Naive thymus-derived CD4-positive, alpha-beta T cell (primary cell): ENCODE measurements at regions not wholly inside any gene's neighbourhood (a gene's known extent, or its start where the extent isn't known, plus 50 kb on each side); places are given as distances from the start of the nearest gene placed in this dataset.

Experiments
- ATAC-seq: fragments of 150-1000 bp; cut with Tn5 transposase; 2 replicates; pipeline ENCODE4 v1.10.0; 2021; ENCODE audit warnings: mild to moderate bottlenecking, moderate library complexity
- CTCF ChIA-PET: fragments of 350-600 bp; sonication (Branson Sonifier 250); formaldehyde crosslinking; loops from one replicate; lab custom pipeline; 2021; ENCODE audit warnings: antibody characterized with exemption; lab: Charles Lee
- POLR2A ChIA-PET: fragments of 350-600 bp; sonication (Branson Sonifier 250); formaldehyde crosslinking; loops from one replicate; lab custom pipeline; 2021; ENCODE audit warnings: antibody characterized with exemption, inconsistent platforms; lab: Charles Lee
- DNase-seq, 9 donors: peaks; one replicate each; pipeline versions ENCODE4 v3.0.0 to v3.0.0-alpha.2; 2020 to 2022; ENCODE audit warnings: mixed read lengths in 1 of 9
- H3K27ac ChIP-seq: one replicate; pipeline ENCODE4 v1.7.0; 2013; ENCODE audit warnings: mild to moderate bottlenecking, low read depth, low read length, moderate library complexity
- H3K27me3 ChIP-seq, 2 donors: one replicate each; pipeline ENCODE4 v1.7.0; 2013; ENCODE audit warnings: low read length in 2 of 2, mild to moderate bottlenecking in 2 of 2, moderate library complexity in 2 of 2; ENCODE audit not compliant: control insufficient read depth in 2 of 2, insufficient read depth in 2 of 2
- H3K36me3 ChIP-seq, 3 experiments: 1 replicate in 2 of 3; 2 replicates in 1 of 3; pipeline ENCODE4 v1.7.0; 2013; ENCODE audit warnings: low read length in 3 of 3, mild to moderate bottlenecking in 3 of 3, moderate library complexity in 1 of 3; ENCODE audit not compliant: insufficient read depth in 3 of 3, control insufficient read depth in 2 of 3
- H3K4me1 ChIP-seq, 2 donors: one replicate each; pipeline ENCODE4 v1.7.0; 2013; ENCODE audit warnings: low read length in 2 of 2, mild to moderate bottlenecking in 2 of 2, moderate library complexity in 1 of 2; ENCODE audit not compliant: control insufficient read depth in 2 of 2, insufficient read depth in 2 of 2
- H3K4me3 ChIP-seq: 2 replicates; pipeline ENCODE4 v1.7.0; 2013; ENCODE audit warnings: mild to moderate bottlenecking, low read length
- H3K9me3 ChIP-seq, 3 experiments: 1 replicate in 2 of 3; 2 replicates in 1 of 3; pipeline ENCODE4 v1.7.0; 2013; ENCODE audit warnings: low read length in 3 of 3; ENCODE audit not compliant: control insufficient read depth in 2 of 3
- H3K27ac Mint-ChIP-seq, 9 donors: one replicate each; pipeline ENCODE4 v1.8.0; 2020 to 2022; ENCODE audit warnings: mixed read lengths in 9 of 9, mild to moderate bottlenecking in 8 of 9, moderate library complexity in 5 of 9, inconsistent platforms in 2 of 9
- H3K27me3 Mint-ChIP-seq, 5 donors: one replicate each; pipeline ENCODE4 v1.8.0; 2021 to 2022; ENCODE audit warnings: mixed read lengths in 5 of 5, mild to moderate bottlenecking in 1 of 5
- H3K36me3 Mint-ChIP-seq, 5 donors: one replicate each; pipeline ENCODE4 v1.8.0; 2020 to 2022; ENCODE audit warnings: mixed read lengths in 5 of 5, mild to moderate bottlenecking in 3 of 5, inconsistent platforms in 1 of 5
- H3K4me1 Mint-ChIP-seq, 7 donors: one replicate each; pipeline ENCODE4 v1.8.0; 2020 to 2022; ENCODE audit warnings: mixed read lengths in 7 of 7, mild to moderate bottlenecking in 3 of 7, inconsistent platforms in 1 of 7
- H3K4me3 Mint-ChIP-seq, 10 donors: one replicate each; pipeline ENCODE4 v1.8.0; 2020 to 2022; ENCODE audit warnings: mild to moderate bottlenecking in 10 of 10, mixed read lengths in 10 of 10, moderate library complexity in 6 of 10, inconsistent platforms in 2 of 10
- H3K9me3 Mint-ChIP-seq, 11 donors: one replicate each; pipeline ENCODE4 v1.8.0; 2020 to 2022; ENCODE audit warnings: mixed read lengths in 11 of 11, mild to moderate bottlenecking in 4 of 11, inconsistent platforms in 1 of 11, moderate library complexity in 1 of 11
- intact Hi-C, 2 donors: fragments of 100-400 bp; cut with micrococcal nuclease; formaldehyde crosslinking; loops; one replicate each; pipeline ENCODE4 v1.15.1; 2023

DNA sequence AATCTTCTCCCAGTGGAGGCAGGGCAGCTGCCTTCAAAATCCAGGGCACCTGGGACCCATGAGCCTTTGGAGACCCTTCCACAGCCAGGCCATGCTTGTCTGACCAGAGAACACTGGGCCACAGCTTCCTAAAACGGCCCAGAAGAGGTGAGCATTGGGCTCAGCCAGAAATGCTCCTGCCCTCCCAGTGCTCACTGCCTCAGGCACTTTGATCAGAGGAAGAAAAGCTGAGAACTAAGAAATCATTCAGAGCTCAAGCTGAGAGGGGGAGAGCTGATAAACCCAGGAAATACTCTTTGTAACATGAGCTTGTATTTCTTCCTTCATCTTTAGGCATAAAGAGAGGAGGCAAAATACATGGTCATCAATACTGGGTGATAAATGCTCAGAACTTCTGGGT lies 365.5 kb upstream of the KLHL29 start:
- Histone ChIP-seq H3K27me3 (no peaks in the 10 kb centered on the region), H3K9me3 (no peaks in the 10 kb centered on the region), H3K27ac (no peak overlapping the region), H3K4me3 (no peak overlapping the region), H3K4me1 (no peaks in the 10 kb centered on the region), H3K36me3 (no peaks in the 10 kb centered on the region)
- CTCF ChIA-PET, result no interaction called here
- POLR2A ChIA-PET, result no interaction called here
- no peaks in the 10 kb centered on the region for H3K4me1 Mint-ChIP-seq
- H3K9me3 Mint-ChIP-seq, result peaks cover 0 to 4% (median 0%) of the 10 kb centered on the region in 11 donors
- intact Hi-C loops, result no loop called here
- H3K36me3 Mint-ChIP-seq, result no peaks in the 10 kb centered on the region
- ATAC-seq, result no peak
- H3K27ac Mint-ChIP-seq, result no peak overlapping the region
- H3K4me3 Mint-ChIP-seq, result no peak overlapping the region
- no peak for DNase-seq
- peaks cover 0 to 32% (median 0%) of the 10 kb centered on the region in 5 donors for H3K27me3 Mint-ChIP-seq

DNA sequence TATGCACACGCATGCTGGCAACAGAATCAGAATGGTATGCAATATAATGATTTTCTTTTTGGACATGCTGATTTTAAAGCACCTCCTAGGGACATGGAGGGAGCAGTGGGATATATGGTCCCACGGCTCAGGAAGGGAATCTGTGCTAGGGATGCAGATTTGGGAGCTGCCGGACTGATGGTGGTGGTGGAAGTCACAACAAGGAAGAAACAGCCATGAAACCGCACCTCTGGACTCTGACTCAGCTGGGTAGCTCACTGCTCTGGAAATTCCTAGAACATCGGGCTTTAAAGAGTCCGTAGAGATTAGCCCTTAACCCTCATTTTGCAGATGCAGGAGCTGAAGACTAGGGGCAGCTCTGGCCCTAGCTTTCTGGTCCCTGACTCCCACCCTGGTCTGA lies 364.3 kb upstream of the KLHL29 start:
- H3K36me3 ChIP-seq, result no peaks in the 10 kb centered on the region
- intact Hi-C loops, result no loop called here
- DNase-seq, result no peak

DNA sequence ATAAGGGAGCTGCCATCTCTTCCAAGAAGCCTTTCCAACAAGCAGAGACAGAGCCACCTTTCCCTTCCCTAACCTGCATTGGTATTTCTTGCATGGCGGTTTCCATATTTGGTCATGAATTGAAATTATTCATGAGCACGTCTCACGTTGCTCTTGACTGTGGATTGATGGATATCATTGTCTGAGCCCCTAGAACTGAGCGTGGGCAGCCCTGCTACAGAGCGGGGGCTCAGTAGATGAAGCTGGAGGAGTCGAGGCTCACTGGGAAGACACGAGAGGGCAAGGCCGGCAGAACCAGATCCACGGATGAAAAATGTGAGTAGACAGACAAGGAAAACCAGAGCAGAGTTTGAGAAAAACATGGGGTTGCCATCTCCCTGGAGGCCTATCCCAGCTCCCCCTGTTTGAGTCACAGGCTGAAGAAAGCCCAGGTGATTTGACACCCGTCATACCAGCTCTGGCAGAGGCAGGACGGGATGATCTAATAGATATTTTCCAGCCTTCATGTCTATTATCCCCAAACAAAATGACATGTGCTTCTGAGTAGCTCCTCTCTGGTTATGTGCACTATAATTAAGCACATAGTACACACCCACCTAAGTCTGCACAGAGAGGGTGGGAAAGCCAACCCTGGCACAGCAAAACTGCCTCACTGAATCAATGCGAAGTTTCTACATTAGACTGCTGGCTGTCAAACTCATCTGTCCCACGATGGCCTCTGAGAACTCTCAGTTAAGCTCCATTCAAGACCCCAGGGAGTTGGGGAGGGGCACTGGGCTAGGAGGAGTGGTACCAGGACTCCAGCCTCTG lies 363.5 kb upstream of the KLHL29 start:
- Mint-ChIP-seq H3K27me3 (peaks cover 0 to 44% (median 0%) of the 10 kb centered on the region in 5 donors), H3K36me3 (no peaks in the 10 kb centered on the region), H3K4me1 (no peaks in the 10 kb centered on the region), H3K4me3 (no peak overlapping the region), H3K9me3 (no peaks in the 10 kb centered on the region), H3K27ac (no peak overlapping the region)
- no peaks in the 10 kb centered on the region for H3K9me3 ChIP-seq
- CTCF ChIA-PET, result no interaction called here
- no peaks in the 10 kb centered on the region for H3K4me1 ChIP-seq
- POLR2A ChIA-PET, result no interaction called here
- H3K27me3 ChIP-seq, result no peaks in the 10 kb centered on the region
- H3K36me3 ChIP-seq, result no peaks in the 10 kb centered on the region
- no peak for ATAC-seq
- H3K4me3 ChIP-seq, result no peak overlapping the region
- H3K27ac ChIP-seq, result no peak overlapping the region
- intact Hi-C loops, result no loop called here
- DNase-seq, result no peak

More for the DNA sequence above, 364.3 kb upstream of the KLHL29 start:
- no peak for ATAC-seq
- Mint-ChIP-seq H3K36me3 (no peaks in the 10 kb centered on the region), H3K9me3 (peaks cover 0 to 4% (median 0%) of the 10 kb centered on the region in 11 donors), H3K4me3 (no peak overlapping the region), H3K27me3 (peaks cover 0 to 42% (median 0%) of the 10 kb centered on the region in 5 donors), H3K4me1 (no peaks in the 10 kb centered on the region), H3K27ac (no peak overlapping the region)
- Histone ChIP-seq H3K4me1 (no peaks in the 10 kb centered on the region), H3K9me3 (no peaks in the 10 kb centered on the region), H3K27me3 (no peaks in the 10 kb centered on the region), H3K4me3 (no peak overlapping the region), H3K27ac (no peak overlapping the region)
- ChIA-PET CTCF (no interaction called here), POLR2A (no interaction called here)

DNA sequence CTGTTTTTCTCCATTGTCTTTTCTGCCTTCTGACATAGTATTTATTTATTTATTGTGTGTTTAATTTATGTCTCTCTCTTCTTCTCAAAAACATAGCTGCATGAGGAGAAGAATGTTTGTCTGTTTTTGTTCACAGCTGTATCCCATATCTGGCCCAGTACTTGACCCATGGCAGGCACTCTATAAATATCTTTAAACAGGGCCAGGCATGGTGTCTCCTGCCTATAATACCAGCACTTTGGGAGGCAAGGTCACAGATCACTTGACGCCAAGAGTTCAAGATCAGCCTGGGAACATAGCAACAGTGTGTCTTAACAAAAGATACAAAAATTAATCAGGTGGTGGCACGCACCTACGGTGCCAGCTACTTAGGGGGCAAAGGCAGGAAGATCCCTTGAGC lies 361.3 kb upstream of the KLHL29 start:
- Histone ChIP-seq H3K4me1 (no peaks in the 10 kb centered on the region), H3K9me3 (no peaks in the 10 kb centered on the region), H3K27me3 (no peaks in the 10 kb centered on the region), H3K27ac (no peak overlapping the region), H3K36me3 (no peaks in the 10 kb centered on the region), H3K4me3 (no peak overlapping the region)
- DNase-seq (no peak), ATAC-seq (no peak)
- POLR2A ChIA-PET, result no interaction called here
- intact Hi-C loops, result no loop called here
- CTCF ChIA-PET, result no interaction called here
- Mint-ChIP-seq H3K4me1 (no peaks in the 10 kb centered on the region), H3K36me3 (no peaks in the 10 kb centered on the region), H3K27ac (no peak overlapping the region), H3K27me3 (peaks cover 0 to 39% (median 5%) of the 10 kb centered on the region in 5 donors), H3K4me3 (no peak overlapping the region), H3K9me3 (no peaks in the 10 kb centered on the region)

DNA sequence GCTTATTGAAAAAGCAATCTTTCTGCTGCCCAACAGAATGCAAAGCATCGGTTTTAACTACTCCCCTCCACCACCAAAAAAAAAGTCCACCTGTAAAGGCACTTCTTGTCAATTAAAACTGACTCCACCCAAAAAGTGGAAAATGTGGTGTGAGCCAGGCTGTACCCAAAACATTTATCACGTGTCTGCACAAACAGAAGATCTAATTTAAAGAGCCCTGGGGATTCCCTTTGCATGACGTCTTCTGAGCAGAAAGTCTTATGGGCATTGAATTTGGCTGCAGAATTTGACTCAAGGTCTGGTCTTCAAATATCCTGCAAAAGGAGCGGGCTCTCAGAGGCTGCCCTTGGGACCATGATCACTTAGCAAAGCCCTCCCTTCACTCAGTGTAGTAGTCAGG lies 358.3 kb upstream of the KLHL29 start:
- no peak for DNase-seq
- H3K27ac ChIP-seq, result no peak overlapping the region
- no peaks in the 10 kb centered on the region for H3K9me3 ChIP-seq
- Mint-ChIP-seq H3K4me1 (no peaks in the 10 kb centered on the region), H3K36me3 (no peaks in the 10 kb centered on the region), H3K4me3 (no peak overlapping the region), H3K27ac (no peak overlapping the region), H3K9me3 (no peaks in the 10 kb centered on the region), H3K27me3 (peaks cover 0 to 33% (median 7%) of the 10 kb centered on the region in 5 donors)
- ChIA-PET CTCF (no interaction called here), POLR2A (no interaction called here)
- H3K27me3 ChIP-seq, result no peaks in the 10 kb centered on the region
- no peak for ATAC-seq
- no peak overlapping the region for H3K4me3 ChIP-seq
- intact Hi-C loops, result no loop called here
- no peaks in the 10 kb centered on the region for H3K36me3 ChIP-seq
- no peaks in the 10 kb centered on the region for H3K4me1 ChIP-seq

DNA sequence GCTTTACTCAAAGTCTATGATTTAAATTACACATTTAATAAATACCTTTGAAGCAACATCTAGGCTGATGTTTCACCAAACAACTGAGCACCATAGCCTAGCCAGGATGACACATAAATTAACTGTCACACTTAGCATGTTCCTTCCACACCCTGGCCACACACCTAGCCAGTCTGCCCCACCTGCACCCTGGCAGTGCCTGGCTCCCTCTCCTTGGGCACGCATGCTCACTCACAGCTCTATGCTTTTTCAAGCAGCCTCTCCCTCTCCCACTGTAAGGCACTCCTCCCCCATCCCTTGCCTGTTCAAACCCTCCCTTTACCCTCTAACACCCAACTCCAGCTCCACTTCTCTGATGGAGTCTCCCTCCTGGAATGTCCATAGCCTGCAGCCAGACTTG lies 357.6 kb upstream of the KLHL29 start:
- H3K4me1 ChIP-seq, result no peaks in the 10 kb centered on the region
- ChIA-PET POLR2A (no interaction called here), CTCF (no interaction called here)
- peaks cover 0 to 1% (median 0%) of the 10 kb centered on the region in 11 donors for H3K9me3 Mint-ChIP-seq
- no peak overlapping the region for H3K27ac Mint-ChIP-seq
- DNase-seq (no peak), ATAC-seq (no peak)
- H3K27me3 Mint-ChIP-seq, result peaks cover 0 to 33% (median 9%) of the 10 kb centered on the region in 5 donors
- no peaks in the 10 kb centered on the region for H3K4me1 Mint-ChIP-seq
- no peak overlapping the region for H3K4me3 Mint-ChIP-seq
- H3K36me3 Mint-ChIP-seq, result no peaks in the 10 kb centered on the region
- no peaks in the 10 kb centered on the region for H3K9me3 ChIP-seq
- no peaks in the 10 kb centered on the region for H3K36me3 ChIP-seq
- intact Hi-C loops, result no loop called here
- no peak overlapping the region for H3K4me3 ChIP-seq
- no peak overlapping the region for H3K27ac ChIP-seq
- H3K27me3 ChIP-seq, result no peaks in the 10 kb centered on the region

DNA sequence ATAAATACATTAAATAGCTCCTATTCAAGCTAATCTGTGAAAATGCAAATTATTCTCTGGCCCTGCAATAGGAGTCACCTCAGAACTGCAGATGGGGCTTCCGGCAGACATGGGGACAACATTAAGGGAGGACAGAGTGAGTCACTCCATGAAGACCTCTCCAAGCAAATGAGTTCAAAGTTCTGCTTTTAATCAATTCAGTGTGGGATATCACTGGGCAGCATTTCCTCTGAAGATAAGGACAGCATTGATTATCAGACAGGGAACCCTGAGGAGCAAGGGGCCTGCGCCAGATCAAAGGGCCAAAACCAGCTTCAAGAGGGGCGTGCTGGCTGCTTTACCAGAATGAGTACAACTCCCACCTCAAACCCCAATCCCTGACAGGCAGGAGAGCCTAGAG lies 356.9 kb upstream of the KLHL29 start:
- Histone ChIP-seq H3K9me3 (no peaks in the 10 kb centered on the region), H3K27ac (no peak overlapping the region), H3K4me1 (no peaks in the 10 kb centered on the region), H3K4me3 (no peak overlapping the region), H3K36me3 (no peaks in the 10 kb centered on the region), H3K27me3 (no peaks in the 10 kb centered on the region)
- no peaks in the 10 kb centered on the region for H3K4me1 Mint-ChIP-seq
- H3K9me3 Mint-ChIP-seq, result peaks cover 0 to 1% (median 0%) of the 10 kb centered on the region in 11 donors
- H3K27me3 Mint-ChIP-seq, result peaks cover 0 to 27% (median 9%) of the 10 kb centered on the region in 5 donors
- ChIA-PET POLR2A (no interaction called here), CTCF (no interaction called here)
- DNase-seq (no peak), ATAC-seq (no peak)
- intact Hi-C loops, result no loop called here
- no peaks in the 10 kb centered on the region for H3K36me3 Mint-ChIP-seq
- no peak overlapping the region for H3K27ac Mint-ChIP-seq
- no peak overlapping the region for H3K4me3 Mint-ChIP-seq
